K562 (cell line): ENCODE measurements at regions not wholly inside any gene's neighbourhood (a gene's known extent, or its start where the extent isn't known, plus 50 kb on each side); places are given as distances from the start of the nearest gene placed in this dataset.

ENCODE experiments used
- ATAC-seq: fragments of 200-7000 bp; cut with Tn5 transposase; 3 replicates; pipeline ENCODE4 v1.9.1; 2020; ENCODE audit warnings: moderate library complexity
- BruUV-seq: library from RNA; stranded (reverse); fragments of 400-500 nt; replicated peaks from 2 replicates; lab custom pipeline; 2021; lab: Mats Ljungman, UMichigan
- CTCF ChIA-PET: fragments of 300-600 bp; formaldehyde crosslinking; extraction: SDS; loops from one replicate; lab custom pipeline; 2021; ENCODE audit warnings: low intra/inter-chr PET ratio; lab: Yijun Ruan, JAX
- POLR2A ChIA-PET: fragments of 300-600, 350-650 bp; sonication (Branson Sonifier 250); formaldehyde crosslinking; extraction: SDS; loops from one replicate; lab custom pipeline; 2021; ENCODE audit warnings: antibody characterized with exemption, inconsistent platforms; lab: Yijun Ruan, JAX
- DNase-seq, 4 experiments: peaks; one replicate each; pipeline versions ENCODE4 v3.0.0 to v3.0.0-alpha.2; 2011 to 2018; ENCODE audit warnings: low spot score in 3 of 4, mixed read lengths in 3 of 4; ENCODE audit errors: extremely low read depth in 1 of 4
- FAIRE-seq: peaks from 2 replicates; lab custom pipeline; 2011; peaks lifted over from hg19 to GRCh38; lab: Jason Lieb, UNC
- H2AFZ ChIP-seq: 2 replicates; pipeline ENCODE4 v1.6.0; 2011; ENCODE audit warnings: low read depth, low read length, control low read depth, inconsistent platforms
- H3K27ac ChIP-seq: fragments of 200-600 bp; 3 replicates; pipeline ENCODE4 v1.8.0; 2011; ENCODE audit warnings: low read depth, mild to moderate bottlenecking, control low read depth, inconsistent platforms, low read length, moderate library complexity, mixed read lengths; ENCODE audit errors: extremely low read depth
- H3K27me3 ChIP-seq, 2 experiments: fragments of 300-600 bp in 1 of 2; 2 replicates in 1 of 2; 3 replicates in 1 of 2; pipeline versions ENCODE4 v1.6.0 to v1.8.0; 2011; ENCODE audit warnings: inconsistent platforms in 2 of 2, low read length in 2 of 2, mild to moderate bottlenecking in 1 of 2, mixed read lengths in 1 of 2, moderate library complexity in 1 of 2; ENCODE audit not compliant: control insufficient read depth in 2 of 2, insufficient read depth in 2 of 2
- H3K36me3 ChIP-seq: fragments of 300-600 bp; 3 replicates; pipeline ENCODE4 v1.8.0; 2011; ENCODE audit warnings: mild to moderate bottlenecking, low read length, inconsistent platforms; ENCODE audit not compliant: control insufficient read depth, insufficient read depth
- H3K4me1 ChIP-seq, 2 experiments: fragments of 200-600 bp in 1 of 2; replicated peaks in 1 of 2; 2 replicates in 1 of 2; 3 replicates in 1 of 2; pipeline versions ENCODE4 v1.5.1 to v1.8.0; 2011; ENCODE audit warnings: inconsistent platforms in 2 of 2, low read length in 2 of 2, mild to moderate bottlenecking in 1 of 2, mixed read lengths in 1 of 2, moderate library complexity in 1 of 2; ENCODE audit not compliant: control insufficient read depth in 2 of 2, insufficient read depth in 2 of 2
- H3K4me2 ChIP-seq: 2 replicates; pipeline ENCODE4 v1.6.1; 2011; ENCODE audit warnings: low read length, control low read depth, inconsistent platforms, mixed read lengths; ENCODE audit not compliant: insufficient read depth
- H3K4me3 ChIP-seq: fragments of 200-600 bp; sonication (generic), shearing (Covaris generic); 2 replicates; pipeline ENCODE4 v1.5.1; 2016; ENCODE audit warnings: control low read depth, inconsistent platforms
- H3K79me2 ChIP-seq: fragments of 200-600 bp; 3 replicates; pipeline ENCODE4 v1.8.0; 2011; ENCODE audit warnings: low read length, inconsistent platforms; ENCODE audit not compliant: control insufficient read depth, insufficient read depth
- H3K9ac ChIP-seq, 2 experiments: 2 replicates each; pipeline versions ENCODE4 v1.6.0 to v1.6.1; 2011; ENCODE audit warnings: low read depth in 2 of 2, low read length in 2 of 2, control low read depth in 1 of 2, inconsistent platforms in 1 of 2, mild to moderate bottlenecking in 1 of 2, mixed read lengths in 1 of 2; ENCODE audit not compliant: insufficient read depth in 1 of 2
- H3K9me1 ChIP-seq: one replicate; pipeline ENCODE4 v1.6.0; 2011; ENCODE audit warnings: inconsistent platforms, mild to moderate bottlenecking, low read length, moderate library complexity; ENCODE audit not compliant: control insufficient read depth, insufficient read depth
- H3K9me3 ChIP-seq: replicated peaks from 2 replicates; pipeline ENCODE4 v1.5.1; 2011; ENCODE audit warnings: low read depth, low read length, inconsistent platforms; ENCODE audit not compliant: control insufficient read depth, insufficient read depth
- H4K20me1 ChIP-seq: replicated peaks from 2 replicates; pipeline ENCODE4 v1.6.1; 2011; ENCODE audit warnings: low read length, inconsistent platforms, mixed read lengths; ENCODE audit not compliant: control insufficient read depth, insufficient read depth
- CHD2 ChIP-seq: IDR thresholded peaks from 2 replicates; pipeline ENCODE4 v1.6.1; 2011; ENCODE audit warnings: low read depth, low read length
- KAT8 ChIP-seq: fragments of 450-650 bp; IDR thresholded peaks from 2 replicates; pipeline ENCODE4 v1.6.1; 2016; ENCODE audit warnings: low read depth, mild to moderate bottlenecking
- MAFG ChIP-seq: fragments of 450-650 bp; conservative IDR thresholded peaks from 2 replicates; pipeline ENCODE4 v1.6.1; 2016; ENCODE audit warnings: missing genetic modification characterization, missing compliant biosample characterization
- MCM7 ChIP-seq, 2 experiments: fragments of 450-650 bp; IDR thresholded peaks; 2 replicates each; pipeline ENCODE4 v1.6.1; 2016 to 2018
- NCOA4 ChIP-seq: fragments of 450-650 bp; IDR thresholded peaks from 2 replicates; pipeline ENCODE4 v1.6.1; 2018; ENCODE audit warnings: mild to moderate bottlenecking; ENCODE audit not compliant: partially characterized antibody
- PHF20 ChIP-seq: fragments of 450-650 bp; IDR thresholded peaks from 2 replicates; pipeline ENCODE4 v1.6.1; 2018; ENCODE audit not compliant: partially characterized antibody
- SMAD4 ChIP-seq: fragments of 250-450 bp; sonication (Bioruptor Pico); conservative IDR thresholded peaks from 2 replicates; pipeline ENCODE4 v1.8.0; 2021; ENCODE audit warnings: inconsistent platforms, mild to moderate bottlenecking, moderate library complexity
- SRSF3 ChIP-seq: fragments of 200-400 bp; formaldehyde crosslinking; IDR thresholded peaks from 2 replicates; pipeline ENCODE4 v1.6.1; 2016; ENCODE audit warnings: mild to moderate bottlenecking, low read length, moderate library complexity; ENCODE audit not compliant: insufficient read depth
- ZNF184 ChIP-seq: sonication (generic); formaldehyde crosslinking; IDR thresholded peaks from 2 replicates; pipeline ENCODE4 v1.5.0; 2020; ENCODE audit warnings: missing genetic modification reagents
- ZNF23 ChIP-seq: fragments of 250-450 bp; sonication (Bioruptor Pico); IDR thresholded peaks from 2 replicates; pipeline ENCODE4 v1.4.0; 2020; ENCODE audit warnings: mild to moderate bottlenecking
- ZNF584 ChIP-seq: fragments of 200-800 bp; sonication (Bioruptor generic); IDR thresholded peaks from 2 replicates; pipeline ENCODE4 v1.6.1; 2016; ENCODE audit warnings: low read depth, mild to moderate bottlenecking, missing genetic modification characterization, missing compliant biosample characterization
- ZNF780A ChIP-seq: fragments of 250-450 bp; sonication (Bioruptor Pico); IDR thresholded peaks from 2 replicates; pipeline ENCODE4 v1.5.0; 2021; ENCODE audit warnings: mild to moderate bottlenecking
- WGBS: fragments of 100-300 bp; shearing (Covaris generic); methylation state at CpG from one replicate; pipeline ENCODE4 v1.1.6; 2016; ENCODE audit warnings: low coverage, mixed read lengths; ENCODE audit not compliant: insufficient coverage; ENCODE audit errors: missing lambda C conversion rate; 5-methylcytosine and 5-hydroxymethylcytosine counted together
- in situ Hi-C: fragments of 300-500 bp; cut with MboI; formaldehyde crosslinking; loops from 4 replicates; pipeline ENCODE4 v1.15.0; 2018; ENCODE audit warnings: inconsistent platforms, mixed read lengths
- intact Hi-C: fragments of 100-400 bp; cut with micrococcal nuclease; formaldehyde crosslinking; loops from 2 replicates; pipeline ENCODE4 v1.14.2; 2022
- TF ChIP-seq, protein P1 (sequence below): fragments of 250-450 bp; sonication (Bioruptor Pico); IDR thresholded peaks from 2 replicates; pipeline ENCODE4 v1.5.0; 2021; ENCODE audit warnings: mild to moderate bottlenecking, borderline replicate concordance
- TF ChIP-seq, protein P2 (sequence below), 2 experiments: fragments of 200-800 bp in 1 of 2; sonication (Bioruptor generic) in 1 of 2; sonication (generic) in 1 of 2; formaldehyde crosslinking in 1 of 2; IDR thresholded peaks in 1 of 2; conservative IDR thresholded peaks in 1 of 2; 2 replicates each; pipeline versions ENCODE4 v1.5.0 to v1.6.1; 2016 to 2020; ENCODE audit warnings: missing compliant biosample characterization in 1 of 2, missing genetic modification characterization in 1 of 2, missing genetic modification reagents in 1 of 2

DNA sequence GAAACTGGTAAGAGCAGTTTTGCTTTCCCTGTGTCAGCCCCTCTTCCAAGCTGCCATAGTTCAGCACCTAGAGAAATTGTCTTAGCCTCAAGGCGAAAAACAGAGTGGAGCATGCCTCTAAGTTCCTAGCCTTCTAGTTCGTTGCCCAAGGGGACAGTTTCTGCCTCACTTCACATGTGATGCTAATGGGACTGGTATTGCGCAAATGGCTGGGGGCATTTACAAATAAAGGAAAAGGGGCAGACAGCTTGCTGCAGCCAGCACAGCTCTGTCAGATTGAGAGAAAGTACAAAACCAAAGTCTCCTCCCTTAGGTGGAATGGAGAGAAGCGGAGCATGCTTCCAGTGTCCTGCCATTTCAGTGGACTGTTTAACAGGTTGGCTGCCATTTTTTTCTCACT, 567.7 kb downstream of the ETV1 start:
- H3K4me1 ChIP-seq = no peaks in the 10 kb centered on the region
- no peaks in the 10 kb centered on the region for H3K36me3 ChIP-seq
- no peaks in the 10 kb centered on the region for H3K27me3 ChIP-seq
- no peak overlapping the region for H3K4me2 ChIP-seq
- in situ Hi-C loops = no loop called here
- no TSS peak for BruUV-seq
- no peak overlapping the region for H3K9ac ChIP-seq
- TF ChIP-seq KAT8 = no peak
- no peak for TF ChIP-seq SRSF3
- no peak for TF ChIP-seq ZNF184 (CRISPR knock-in tag)
- no peak for TF ChIP-seq MAFG (tag)
- TF ChIP-seq NCOA4 = no peak
- TF ChIP-seq, protein P1, sequence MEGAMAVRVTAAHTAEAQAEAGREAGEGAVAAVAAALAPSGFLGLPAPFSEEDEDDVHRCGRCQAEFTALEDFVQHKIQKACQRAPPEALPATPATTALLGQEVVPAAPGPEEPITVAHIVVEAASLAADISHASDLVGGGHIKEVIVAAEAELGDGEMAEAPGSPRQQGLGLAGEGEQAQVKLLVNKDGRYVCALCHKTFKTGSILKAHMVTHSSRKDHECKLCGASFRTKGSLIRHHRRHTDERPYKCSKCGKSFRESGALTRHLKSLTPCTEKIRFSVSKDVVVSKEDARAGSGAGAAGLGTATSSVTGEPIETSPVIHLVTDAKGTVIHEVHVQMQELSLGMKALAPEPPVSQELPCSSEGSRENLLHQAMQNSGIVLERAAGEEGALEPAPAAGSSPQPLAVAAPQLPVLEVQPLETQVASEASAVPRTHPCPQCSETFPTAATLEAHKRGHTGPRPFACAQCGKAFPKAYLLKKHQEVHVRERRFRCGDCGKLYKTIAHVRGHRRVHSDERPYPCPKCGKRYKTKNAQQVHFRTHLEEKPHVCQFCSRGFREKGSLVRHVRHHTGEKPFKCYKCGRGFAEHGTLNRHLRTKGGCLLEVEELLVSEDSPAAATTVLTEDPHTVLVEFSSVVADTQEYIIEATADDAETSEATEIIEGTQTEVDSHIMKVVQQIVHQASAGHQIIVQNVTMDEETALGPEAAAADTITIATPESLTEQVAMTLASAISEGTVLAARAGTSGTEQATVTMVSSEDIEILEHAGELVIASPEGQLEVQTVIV (CRISPR knock-in tag) = no peak
- no peak for TF ChIP-seq ZNF780A (CRISPR knock-in tag)
- no peak for TF ChIP-seq MCM7 (IDR thresholded peaks at IDR 0.05)
- no peak for TF ChIP-seq PHF20
- TF ChIP-seq, protein P2, sequence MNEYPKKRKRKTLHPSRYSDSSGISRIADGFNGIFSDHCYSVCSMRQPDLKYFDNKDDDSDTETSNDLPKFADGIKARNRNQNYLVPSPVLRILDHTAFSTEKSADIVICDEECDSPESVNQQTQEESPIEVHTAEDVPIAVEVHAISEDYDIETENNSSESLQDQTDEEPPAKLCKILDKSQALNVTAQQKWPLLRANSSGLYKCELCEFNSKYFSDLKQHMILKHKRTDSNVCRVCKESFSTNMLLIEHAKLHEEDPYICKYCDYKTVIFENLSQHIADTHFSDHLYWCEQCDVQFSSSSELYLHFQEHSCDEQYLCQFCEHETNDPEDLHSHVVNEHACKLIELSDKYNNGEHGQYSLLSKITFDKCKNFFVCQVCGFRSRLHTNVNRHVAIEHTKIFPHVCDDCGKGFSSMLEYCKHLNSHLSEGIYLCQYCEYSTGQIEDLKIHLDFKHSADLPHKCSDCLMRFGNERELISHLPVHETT (CRISPR knock-in tag; conservative IDR thresholded peaks at IDR 0.05 in 1 of 2, IDR thresholded peaks at IDR 0.05 in 1 of 2) = no peak
- no peak for TF ChIP-seq ZNF23 (CRISPR knock-in tag)
- no peak for TF ChIP-seq SMAD4
- TF ChIP-seq CHD2 = no peak
- TF ChIP-seq ZNF584 (CRISPR knock-in tag) = no peak
- no peaks in the 10 kb centered on the region for H3K79me2 ChIP-seq
- H4K20me1 ChIP-seq = no peaks in the 10 kb centered on the region
- H3K9me1 ChIP-seq = no peaks in the 10 kb centered on the region
- no peak overlapping the region for H3K4me3 ChIP-seq
- ATAC-seq (no peak), DNase-seq (no peak), FAIRE-seq (no peak)
- no peak overlapping the region for H3K27ac ChIP-seq
- no peak overlapping the region for H2AFZ ChIP-seq
- intact Hi-C loops = no loop called here
- CTCF ChIA-PET = no interaction called here
- H3K9me3 ChIP-seq = no peaks in the 10 kb centered on the region
- POLR2A ChIA-PET = no interaction called here
- 0% methylated on average over 4 of the region's 4 CpGs for WGBS
